CD4-positive, alpha-beta T cell treated with Interleukin-4 for 1 hour (primary cell): ENCODE measurements at regions not wholly inside any gene's neighbourhood (a gene's known extent, or its start where the extent isn't known, plus 50 kb on each side); places are given as distances from the start of the nearest gene placed in this dataset.
A peak's percentile ranks its signal among the peaks of the same experiment; 100 is the strongest.

ENCODE experiments used
- DNase-seq, 2 donors: peaks; one replicate each; pipeline ENCODE4 v3.0.0-alpha.2; 2020 to 2022

- DNase-seq, result no peak
Observed at GRCh38 chr20:52622081-52622480, 350.1 kb upstream of the TSHZ2 start.

GRCh38 chr20:52621401-52621800, 350.8 kb upstream of the TSHZ2 start:
- no peak for DNase-seq

GRCh38 chr20:52619671-52620070, 352.5 kb upstream of the TSHZ2 start:
- DNase-seq, result no peak

DNA sequence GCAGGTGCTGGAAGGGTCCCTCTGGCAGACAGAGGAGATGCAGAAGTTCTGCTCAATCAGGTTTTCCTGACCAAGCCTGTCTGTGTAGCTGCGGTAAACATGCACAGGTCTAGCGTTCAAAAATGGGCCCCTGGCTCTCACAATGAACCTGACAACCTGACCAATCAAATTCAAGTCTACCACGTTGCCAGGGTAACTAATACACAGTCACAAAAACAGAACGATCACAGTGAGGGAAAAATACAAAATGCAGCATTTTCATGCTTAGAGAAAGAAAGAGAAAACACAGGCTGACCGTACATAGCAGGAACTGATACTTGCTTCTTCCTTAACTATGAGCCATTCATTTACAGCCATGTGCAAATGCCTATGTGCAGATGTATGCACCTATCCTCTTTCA, 353.1 kb upstream of the TSHZ2 start:
- peak in 1 of 2 donors; percentile 7 for DNase-seq

- DNase-seq, result no peak
Observed at GRCh38 chr20:52616629-52617028, 355.5 kb upstream of the TSHZ2 start.

GRCh38 chr20:52614051-52614863, 357.9 kb upstream of the TSHZ2 start:
- no peak for DNase-seq

DNA sequence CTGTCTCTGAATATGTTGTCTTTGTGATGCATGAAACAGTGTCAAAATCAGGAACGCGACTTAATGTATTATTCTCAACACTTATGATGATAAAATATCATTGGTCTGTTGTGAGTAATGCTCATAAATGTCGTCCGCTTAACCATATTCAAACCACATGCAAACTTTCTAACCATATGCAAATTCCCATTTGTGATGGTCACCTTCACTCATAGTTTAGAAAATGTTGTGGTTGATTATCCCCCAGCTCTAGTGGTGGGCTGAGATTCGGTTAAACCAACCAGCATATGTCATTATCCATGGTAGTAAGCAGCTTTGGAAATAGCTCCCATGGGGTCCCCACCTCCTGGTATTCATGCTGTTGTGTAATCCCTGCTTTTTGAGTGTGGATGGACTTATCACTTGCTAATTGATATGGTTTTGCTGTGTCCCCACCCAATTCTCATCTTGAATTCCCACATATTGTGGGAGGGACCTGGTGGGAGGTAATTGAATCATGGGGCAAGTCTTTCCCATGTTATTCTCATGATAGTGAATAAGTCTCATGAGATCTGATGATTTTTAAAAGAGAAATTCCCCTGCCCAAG, 360.0 kb upstream of the TSHZ2 start:
- DNase-seq, result no peak

DNA sequence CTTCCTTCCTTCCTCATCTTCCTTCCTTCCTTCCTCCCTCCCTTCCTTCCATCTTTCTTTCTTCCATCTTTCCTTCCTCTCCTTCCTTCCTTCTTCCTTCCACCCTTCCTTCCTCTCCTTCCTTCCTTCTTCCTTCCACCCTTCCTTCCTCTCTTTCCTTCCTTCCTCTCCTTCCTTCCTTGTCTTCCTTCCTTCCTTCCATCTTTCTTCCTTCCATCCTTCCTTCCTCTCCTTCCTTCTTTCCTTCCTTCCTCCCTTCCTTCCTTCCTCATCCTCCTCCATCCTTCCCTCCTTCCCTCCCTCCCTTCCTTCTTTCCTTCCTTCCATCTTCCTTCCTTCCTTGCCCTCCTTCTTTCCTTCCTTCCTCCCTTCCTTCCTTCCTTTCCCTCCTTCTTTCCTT, 361.4 kb upstream of the TSHZ2 start:
- DNase-seq, result no peak

- DNase-seq, result no peak
Observed at GRCh38 chr20:52601295-52601971, 370.7 kb upstream of the TSHZ2 start.

- no peak for DNase-seq
Observed at GRCh38 chr20:52596256-52596655, 375.9 kb upstream of the TSHZ2 start.

DNA sequence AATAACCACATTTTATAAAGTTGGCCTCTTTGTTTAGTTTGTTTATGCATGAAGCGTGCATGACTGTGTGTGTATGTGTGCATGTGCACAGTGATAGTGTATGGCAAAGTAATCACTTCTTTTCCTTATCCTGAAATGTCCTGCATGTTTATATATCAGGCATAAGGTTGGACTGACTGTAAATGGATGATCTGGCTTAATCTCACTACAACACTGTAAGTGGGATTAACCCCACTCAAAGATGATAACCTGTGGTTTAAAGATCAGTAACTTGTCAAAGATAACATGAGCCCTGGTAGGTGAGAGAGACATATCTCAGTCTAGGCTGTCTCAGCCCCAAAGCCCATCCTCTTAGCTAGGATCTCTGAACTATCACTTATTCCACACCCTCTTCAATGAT, 376.6 kb upstream of the TSHZ2 start:
- no peak for DNase-seq

- DNase-seq, result no peak
Observed at GRCh38 chr20:52593654-52594053, 378.5 kb upstream of the TSHZ2 start.

DNA sequence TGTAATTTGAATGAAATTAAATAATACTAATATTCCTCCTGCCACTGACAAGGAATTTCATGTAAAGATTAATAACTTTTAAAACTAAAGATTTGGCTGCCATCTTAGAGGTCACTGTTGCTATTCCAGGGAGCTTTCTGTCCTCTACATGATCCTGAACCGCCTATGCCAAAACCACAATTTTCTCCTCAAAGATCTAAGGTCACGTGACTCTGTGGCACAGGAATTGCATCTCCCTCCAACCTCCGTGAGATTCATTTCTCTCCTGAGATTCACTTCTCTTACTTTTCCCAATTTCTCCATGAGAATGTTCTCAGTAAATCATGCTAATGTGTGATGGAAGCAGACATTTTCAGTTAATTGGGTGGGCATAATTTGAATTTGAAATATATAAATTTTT, 379.6 kb upstream of the TSHZ2 start:
- no peak for DNase-seq

DNA sequence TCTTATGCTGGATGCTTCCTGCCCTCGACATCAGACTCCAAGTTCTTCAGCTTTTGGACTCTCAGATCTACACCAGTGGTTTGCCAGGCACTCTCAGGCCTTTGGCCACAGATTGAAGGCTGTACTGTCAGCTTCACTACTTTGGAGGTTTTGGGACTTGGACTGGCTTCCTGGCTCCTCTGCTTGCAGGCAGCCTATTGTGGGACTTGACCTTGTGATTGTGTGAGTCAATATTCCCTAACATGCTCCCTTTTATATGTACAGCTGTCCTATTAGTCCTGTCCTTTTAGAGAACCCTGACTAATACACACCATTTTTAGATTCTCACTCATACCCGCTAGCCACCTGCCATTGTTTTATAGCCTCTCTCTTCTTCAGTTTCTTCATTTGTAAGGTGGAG, 382.1 kb upstream of the TSHZ2 start:
- no peak for DNase-seq

DNA sequence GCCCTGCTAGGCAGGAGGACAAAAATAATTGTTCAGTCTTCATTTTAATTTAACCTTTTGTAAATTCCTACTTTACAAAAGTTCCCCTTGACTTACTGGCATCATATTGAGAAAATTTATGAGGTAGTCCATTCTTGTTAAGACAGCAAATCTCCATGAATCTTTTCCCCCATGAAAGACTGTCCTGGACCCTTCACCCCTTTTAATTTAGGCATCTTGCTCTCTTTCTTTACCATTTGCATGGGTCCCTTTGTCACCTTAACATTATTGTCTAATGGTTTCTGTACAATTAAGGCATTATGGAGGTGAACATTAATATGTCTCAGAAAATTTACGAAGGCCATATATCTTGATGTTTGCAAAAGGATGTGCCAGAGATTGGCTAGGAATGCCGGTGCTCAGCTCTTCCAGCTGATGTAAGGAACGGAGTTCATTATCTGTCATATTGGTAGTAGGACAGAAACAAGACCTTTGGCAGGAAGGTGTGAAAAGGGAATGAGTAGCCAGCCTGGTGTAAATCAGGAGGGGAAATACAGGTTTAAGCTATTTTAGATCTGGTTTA, 382.8 kb upstream of the TSHZ2 start:
- DNase-seq, result no peak

- DNase-seq, result no peak
Observed at GRCh38 chr20:52586660-52587059, 385.5 kb upstream of the TSHZ2 start.

GRCh38 chr20:52585333-52585732, 386.8 kb upstream of the TSHZ2 start:
- no peak for DNase-seq

DNA sequence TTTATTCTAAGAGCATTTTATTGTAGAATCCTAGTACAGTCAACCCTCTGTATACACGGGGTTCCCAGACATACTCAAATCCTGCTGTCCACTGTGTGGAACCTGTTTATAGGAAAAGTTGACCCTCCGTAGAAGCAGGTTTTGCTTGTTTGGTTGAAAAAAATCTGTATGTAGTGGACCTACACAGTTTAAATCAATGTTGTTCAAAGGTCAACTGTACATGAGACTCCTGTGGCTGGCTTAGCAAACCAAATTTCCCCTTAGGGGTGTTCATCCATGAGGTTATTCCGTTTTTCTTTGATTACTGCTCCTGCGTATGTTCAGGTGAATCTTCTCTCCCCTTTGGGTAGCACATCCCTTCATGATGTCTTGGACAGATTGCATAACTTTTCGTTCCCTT, 387.0 kb upstream of the ZFP64 start:
- no peak for DNase-seq

DNA sequence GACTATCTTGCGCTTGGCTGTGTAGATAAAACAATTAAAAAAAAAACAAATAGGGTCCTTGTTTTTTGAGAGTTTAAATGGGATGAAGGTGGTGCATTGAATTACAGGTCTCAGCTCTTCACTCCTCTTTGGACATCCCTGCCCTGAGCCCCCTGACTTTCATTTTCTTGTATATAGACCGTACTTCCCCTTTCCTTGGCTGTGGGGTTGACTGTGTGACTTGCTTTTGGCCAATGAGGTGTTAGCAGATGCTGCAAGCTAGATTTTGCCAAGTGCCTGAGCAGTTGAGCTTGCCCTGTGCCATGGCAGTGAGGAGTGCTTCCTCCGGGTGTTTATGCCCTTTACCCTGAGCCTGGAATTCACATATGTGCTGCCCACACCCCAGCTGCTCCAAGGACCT, 386.1 kb upstream of the ZFP64 start:
- DNase-seq, result no peak

DNA sequence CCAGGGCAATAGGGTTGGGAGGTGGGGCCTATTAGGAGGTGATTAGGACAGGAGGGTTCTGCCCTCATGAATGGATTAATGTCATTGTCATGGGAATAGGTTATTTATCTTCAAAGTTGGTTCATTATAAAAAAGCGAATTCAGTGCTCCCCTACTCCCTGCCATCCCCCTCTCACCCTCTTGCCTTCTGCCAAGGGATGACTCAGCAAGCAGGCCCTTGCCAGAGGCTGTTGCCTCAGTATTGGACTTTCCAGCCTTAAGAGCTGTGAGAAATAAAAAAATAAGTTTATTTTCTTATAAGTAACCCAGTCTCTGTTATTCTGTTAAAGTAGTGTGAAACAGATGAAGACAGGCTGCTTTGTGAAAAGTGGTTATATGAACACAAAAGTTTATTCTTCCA, 381.1 kb upstream of the ZFP64 start:
- DNase-seq, result no peak

DNA sequence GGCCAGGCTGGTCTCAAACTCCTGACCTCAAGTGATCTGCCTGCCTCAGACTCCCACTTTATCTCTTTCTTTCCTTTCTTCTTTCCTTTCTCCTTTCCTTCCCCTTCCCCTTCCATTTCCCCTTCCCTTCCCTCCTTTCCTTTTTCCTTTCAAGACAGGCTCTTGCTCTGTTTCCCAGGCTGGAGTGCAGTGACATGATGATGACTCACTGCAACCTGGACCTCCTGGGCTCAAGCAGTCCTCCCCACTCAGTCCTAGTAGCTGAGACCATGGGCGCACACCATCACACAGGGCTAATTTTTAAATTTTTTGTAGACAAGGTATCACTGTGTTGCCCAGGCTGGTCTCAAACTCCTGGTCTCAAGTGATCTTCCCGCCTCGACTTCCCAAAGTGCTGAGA, 377.6 kb upstream of the ZFP64 start:
- no peak for DNase-seq

- no peak for DNase-seq
Observed at GRCh38 chr20:52565614-52566013, 374.0 kb upstream of the ZFP64 start.

DNA sequence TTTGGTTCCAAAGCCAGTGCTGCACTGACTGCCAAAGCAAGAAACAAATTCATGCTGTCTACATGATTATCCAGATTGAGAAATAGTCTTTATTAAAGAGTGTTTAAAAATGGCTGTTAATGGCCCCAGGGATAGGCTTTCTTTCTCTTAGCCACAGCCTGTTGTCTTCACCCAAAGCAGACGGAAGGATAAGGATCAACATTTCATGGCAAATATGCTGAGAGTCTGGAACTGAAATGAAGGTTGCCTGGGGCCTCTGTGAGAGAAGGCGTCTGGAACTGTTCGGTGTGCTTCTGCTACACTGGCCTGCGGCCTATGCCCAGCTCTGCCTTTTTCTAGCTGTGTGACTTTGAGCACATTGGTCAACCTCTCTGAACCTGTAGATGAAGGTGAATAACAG, 373.0 kb upstream of the ZFP64 start:
- no peak for DNase-seq
